DOHH2 (cell line): ENCODE measurements at regions not wholly inside any gene's neighbourhood (a gene's known extent, or its start where the extent isn't known, plus 50 kb on each side); places are given as distances from the start of the nearest gene placed in this dataset.

Experiments used
- CTCF ChIP-seq: fragments of 200-600 bp; sonication (generic); IDR thresholded peaks from one replicate; pipeline ENCODE4 v1.5.1; 2014; ENCODE audit warnings: antibody characterized with exemption, mild to moderate bottlenecking, low read depth, low read length; ENCODE audit not compliant: poor library complexity, severe bottlenecking
- EZH2phosphoT487 ChIP-seq: fragments of 200-600 bp; sonication (generic); IDR thresholded peaks from 2 replicates; pipeline ENCODE4 v1.6.1; 2017; ENCODE audit warnings: borderline replicate concordance, mild to moderate bottlenecking, antibody characterized with exemption, low read length, moderate library complexity, mixed read lengths

- TF ChIP-seq CTCF: no peak
- no peak for TF ChIP-seq EZH2phosphoT487
Measured at GRCh38 chr4:108486046-108486445, 134.3 kb upstream of the RPL34 start.
